Effector CD8-positive, alpha-beta T cell (primary cell): ENCODE measurements at regions not wholly inside any gene's neighbourhood (a gene's known extent, or its start where the extent isn't known, plus 50 kb on each side); places are given as distances from the start of the nearest gene placed in this dataset.

Experiments
- DNase-seq: peaks from one replicate; lab custom pipeline; 2025; lab: John Stamatoyannopoulos, UW

- no peak for DNase-seq
Measured at GRCh38 chr5:8641786-8642505, 773.0 kb downstream of the MTRR start.

- no peak for DNase-seq
Measured at GRCh38 chr5:8644377-8644776, 775.4 kb downstream of the MTRR start.

GRCh38 chr5:8647111-8647510 lies 778.2 kb downstream of the MTRR start:
- DNase-seq = no peak

- DNase-seq = no peak
Measured at GRCh38 chr5:8650186-8650585, 781.2 kb downstream of the MTRR start.

DNA sequence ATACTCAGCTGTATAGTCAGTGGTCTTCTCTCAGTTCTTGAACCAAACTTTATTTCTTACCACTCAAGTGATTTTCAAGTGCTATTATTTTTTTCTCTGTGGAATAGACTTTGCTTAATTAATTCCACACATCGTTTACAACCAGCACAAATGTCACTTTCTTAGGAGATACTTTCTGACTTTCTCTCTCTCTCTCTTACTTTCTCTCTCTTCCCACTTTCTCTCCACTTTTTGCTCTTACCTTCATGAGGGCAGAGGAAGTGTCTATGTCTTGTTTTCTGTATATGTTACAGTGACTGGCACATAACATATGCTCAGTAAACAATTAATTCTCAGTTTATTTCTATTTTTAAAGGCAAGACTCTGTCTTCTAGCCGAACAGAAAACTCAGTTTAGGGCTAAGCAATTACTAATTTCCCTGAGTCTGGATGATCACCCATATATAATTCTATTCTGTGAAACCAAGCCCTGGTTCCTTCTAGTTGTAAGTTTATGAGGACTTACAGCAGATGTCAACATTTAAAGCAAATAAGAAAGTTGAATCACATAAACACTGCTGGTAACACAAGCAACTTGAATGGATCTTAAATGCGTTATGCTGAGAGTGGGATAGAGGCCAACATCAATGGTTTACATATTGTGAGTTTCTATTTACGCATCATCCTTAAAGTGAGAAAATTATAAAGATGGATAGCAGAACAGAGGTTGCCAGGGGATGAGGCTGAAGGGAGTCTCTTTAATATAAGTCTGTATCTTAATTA lies 791.4 kb downstream of the MTRR start:
- no peak for DNase-seq

DNA sequence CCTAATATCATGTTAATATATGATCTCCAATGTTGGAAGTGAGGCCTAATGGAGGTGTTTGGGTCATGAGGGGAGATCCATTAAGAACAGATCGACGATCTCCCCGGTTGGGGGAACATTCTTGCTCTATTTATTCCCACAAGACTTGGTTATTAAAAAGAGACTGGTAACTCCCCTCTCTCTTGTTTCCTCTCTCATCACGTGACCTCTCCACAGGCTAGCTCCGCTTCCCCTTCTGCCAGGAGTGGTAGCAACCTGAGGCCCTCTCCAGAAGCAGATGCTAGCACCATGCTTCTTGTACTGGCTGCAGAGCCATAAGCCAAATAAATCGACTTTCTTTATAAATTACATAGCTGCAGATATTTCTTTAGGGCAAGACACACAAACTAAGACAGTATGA lies 794.4 kb downstream of the MTRR start:
- DNase-seq = no peak

DNA sequence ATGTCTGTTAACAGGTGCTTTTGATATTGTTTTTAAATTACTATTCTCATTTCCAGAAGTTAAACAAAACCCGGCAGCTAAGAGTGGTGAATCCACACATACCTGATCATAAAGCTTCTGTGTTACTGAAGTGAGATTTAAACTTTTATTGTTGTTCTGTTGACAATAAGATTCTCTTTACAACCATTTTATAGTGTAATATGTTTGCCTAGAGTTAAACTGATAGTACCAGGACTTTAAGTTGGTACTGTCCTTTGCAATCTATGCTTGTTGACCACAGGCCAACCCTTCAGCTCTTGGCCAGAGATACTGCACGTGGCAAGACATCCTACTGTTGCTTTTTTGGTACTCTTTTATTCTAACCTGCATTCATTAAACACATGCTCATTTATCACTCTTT lies 806.2 kb downstream of the MTRR start:
- no peak for DNase-seq

DNA sequence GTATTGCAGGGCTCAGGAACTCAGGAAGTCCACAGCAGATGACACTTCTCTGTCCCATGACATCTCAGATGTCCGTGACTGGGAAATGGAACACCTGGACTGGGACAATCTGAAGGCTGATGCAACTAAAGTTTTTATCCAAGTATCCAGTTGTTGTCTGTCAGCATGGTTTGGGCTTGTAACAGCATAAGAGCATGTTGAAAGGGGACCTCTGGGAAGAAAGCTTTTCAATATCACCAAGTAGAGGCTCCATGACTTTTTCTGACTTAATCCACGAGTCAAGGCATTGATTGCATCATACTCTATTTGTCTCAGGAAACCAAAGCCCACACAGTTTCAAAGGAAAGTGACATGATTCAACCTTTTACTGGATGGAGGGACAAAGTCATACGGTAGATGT lies 807.7 kb downstream of the MTRR start:
- DNase-seq = no peak

- DNase-seq = no peak
Measured at GRCh38 chr5:8682381-8682780, 813.4 kb downstream of the MTRR start.

- DNase-seq = no peak
Measured at GRCh38 chr5:8683496-8683895, 814.5 kb downstream of the MTRR start.

DNA sequence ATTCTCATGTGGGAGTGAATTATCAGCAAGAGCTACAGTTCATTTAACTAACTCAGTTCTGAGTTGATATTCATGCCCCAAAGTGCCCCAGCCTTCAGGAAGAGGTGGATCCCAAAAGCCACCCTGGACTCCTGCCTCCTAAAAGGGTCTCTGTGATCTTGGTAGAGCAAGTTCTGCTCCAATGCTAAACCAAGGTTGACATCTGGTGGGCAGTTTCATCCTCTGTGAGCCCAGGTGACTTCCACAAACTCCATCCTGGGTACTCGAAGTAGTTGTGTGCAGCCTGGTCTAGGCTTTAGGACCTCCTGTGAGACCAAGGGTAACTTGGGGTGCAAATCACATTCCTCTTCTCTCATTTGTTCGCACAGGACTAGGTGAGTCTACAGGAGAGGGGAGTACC lies 816.8 kb downstream of the MTRR start:
- no peak for DNase-seq

GRCh38 chr5:8686707-8687106 lies 817.8 kb downstream of the MTRR start:
- DNase-seq = no peak

DNA sequence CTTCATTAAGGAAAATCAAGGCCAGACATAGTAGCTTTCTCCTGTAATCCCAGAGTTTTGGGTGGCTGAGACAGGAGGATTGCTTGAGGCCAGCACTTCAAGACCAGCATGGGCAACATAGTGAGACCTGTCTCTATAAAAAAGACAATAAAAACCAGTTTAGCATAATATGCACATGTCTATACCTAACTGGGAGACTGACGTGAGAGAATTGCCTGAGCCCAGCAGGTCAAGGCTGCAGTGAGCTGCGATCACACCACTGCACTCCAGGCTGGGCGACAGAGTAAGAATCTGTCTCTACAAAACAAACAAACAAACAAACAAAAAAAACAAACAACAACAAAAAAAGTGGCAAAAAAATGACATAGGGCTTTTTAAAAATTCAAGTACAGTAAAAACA lies 820.8 kb downstream of the MTRR start:
- DNase-seq = no peak

DNA sequence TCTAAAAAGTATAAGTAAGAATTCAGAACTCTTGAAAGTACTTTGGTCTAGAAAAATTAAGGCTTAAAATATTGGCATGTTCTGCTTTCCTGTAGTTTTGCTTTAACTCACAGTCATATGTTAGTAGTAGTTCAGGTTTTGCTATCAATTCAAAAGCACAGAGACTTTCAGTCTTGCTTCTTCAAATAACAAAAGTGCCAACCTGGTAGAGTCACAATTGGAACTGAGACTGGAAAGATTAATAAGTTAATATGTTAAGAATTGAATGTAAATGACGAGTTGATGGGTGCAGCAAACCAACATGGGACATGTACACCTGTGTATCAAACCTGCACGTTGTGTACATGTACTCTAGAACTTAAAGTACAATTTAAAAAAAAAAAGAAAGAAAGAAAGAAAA lies 822.3 kb downstream of the MTRR start:
- DNase-seq = no peak

DNA sequence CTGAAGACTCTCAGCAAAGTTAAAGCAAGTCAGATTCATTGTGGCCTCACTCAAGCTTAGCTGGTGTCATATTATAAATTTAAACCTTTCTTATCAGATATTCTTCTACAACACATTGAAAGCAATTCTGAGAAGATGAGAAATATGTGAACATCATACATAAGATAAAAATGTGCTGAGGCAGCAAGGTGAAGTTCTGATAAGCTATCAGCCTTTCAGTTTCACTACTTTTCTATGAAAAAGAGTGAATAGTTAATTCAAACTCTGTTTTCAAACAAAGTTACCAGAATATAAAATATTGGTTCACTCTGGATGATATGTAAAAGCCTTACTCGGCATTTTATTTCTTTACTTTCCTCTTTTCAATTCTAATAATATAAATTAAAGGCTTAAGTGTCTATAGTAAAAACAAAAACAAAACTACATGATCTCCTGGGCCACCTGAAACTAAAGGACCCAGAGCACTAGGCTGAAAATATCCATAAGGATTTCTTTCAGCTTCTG lies 824.4 kb downstream of the MTRR start:
- DNase-seq = no peak

- no peak for DNase-seq
Measured at GRCh38 chr5:8694545-8694944, 825.6 kb downstream of the MTRR start.

GRCh38 chr5:8695902-8696845 lies 827.2 kb downstream of the MTRR start:
- no peak for DNase-seq

DNA sequence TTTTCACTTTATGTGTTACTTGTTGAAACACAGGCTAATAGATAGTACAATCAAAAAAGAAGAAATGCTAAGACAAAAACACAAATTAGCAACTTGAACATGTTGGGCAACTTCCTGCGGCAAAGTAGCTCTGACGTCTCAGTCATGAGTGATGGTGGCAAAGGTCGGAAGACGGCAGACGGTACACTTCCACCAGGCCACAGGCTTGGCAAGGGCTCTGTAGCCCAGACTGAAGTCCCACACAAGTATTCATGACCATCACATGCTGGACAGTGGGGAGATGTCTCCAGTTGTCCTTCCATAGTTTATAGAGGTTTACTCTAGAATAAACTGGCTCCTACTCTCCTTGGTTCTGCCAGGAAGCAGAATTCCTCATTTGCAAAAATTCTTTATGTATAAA lies 831.3 kb downstream of the MTRR start:
- no peak for DNase-seq

GRCh38 chr5:8700671-8701070 lies 831.7 kb downstream of the MTRR start:
- no peak for DNase-seq

DNA sequence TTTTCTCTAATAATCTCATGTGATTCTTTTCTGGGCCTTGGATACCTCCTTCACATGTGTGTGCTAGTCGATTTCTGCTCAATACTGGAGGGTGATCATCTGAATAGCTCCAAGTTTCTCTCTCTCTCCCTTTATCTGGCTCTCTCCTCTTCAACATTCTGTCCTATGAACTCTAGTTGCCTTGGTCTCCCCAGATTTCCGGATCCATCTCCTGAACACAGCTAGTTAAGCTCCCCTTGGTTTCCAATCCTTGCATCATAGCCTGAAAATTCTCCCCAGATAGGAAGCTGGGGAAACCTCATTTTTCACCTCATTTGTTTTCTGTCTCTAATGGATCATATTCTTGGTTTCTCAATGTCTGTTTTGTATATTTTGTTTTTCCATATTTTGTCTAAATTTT lies 832.3 kb downstream of the MTRR start:
- DNase-seq = no peak

GRCh38 chr5:8710426-8710930 lies 835.4 kb downstream of the SEMA5A start:
- DNase-seq = no peak

- DNase-seq = no peak
Measured at GRCh38 chr5:8714198-8714597, 831.7 kb downstream of the SEMA5A start.
